Suprapubic skin (tissue), 3 donors: ENCODE measurements at regions not wholly inside any gene's neighbourhood (a gene's known extent, or its start where the extent isn't known, plus 50 kb on each side); places are given as distances from the start of the nearest gene placed in this dataset.

ENCODE experiments used
- CTCF ChIP-seq, 2 donors: fragments of 200-600 bp in 1 of 2; fragments of 450-650 bp in 1 of 2; sonication (generic) in 1 of 2; IDR thresholded peaks; one replicate each; pipeline ENCODE4 v1.5.1; 2016 to 2019; ENCODE audit warnings: antibody characterized with exemption in 2 of 2, mild to moderate bottlenecking in 1 of 2, moderate library complexity in 1 of 2
- POLR2AphosphoS5 ChIP-seq, 3 donors: sonication (generic); formaldehyde crosslinking; IDR thresholded peaks; one replicate each; pipeline ENCODE4 v1.6.1; 2017; ENCODE audit warnings: antibody characterized with exemption in 3 of 3

- TF ChIP-seq CTCF (IDR thresholded peaks at IDR 0.05) (no peak), POLR2AphosphoS5 (IDR thresholded peaks at IDR 0.05) (no peak)
These were observed 403.3 kb upstream of the TRAM1L1 start for GRCh38 chr4:117488692-117489091.
